ENCODE measurements at regions not wholly inside any gene's neighbourhood (a gene's known extent, or its start where the extent isn't known, plus 50 kb on each side); places are given as distances from the start of the nearest gene placed in this dataset.

DNA sequence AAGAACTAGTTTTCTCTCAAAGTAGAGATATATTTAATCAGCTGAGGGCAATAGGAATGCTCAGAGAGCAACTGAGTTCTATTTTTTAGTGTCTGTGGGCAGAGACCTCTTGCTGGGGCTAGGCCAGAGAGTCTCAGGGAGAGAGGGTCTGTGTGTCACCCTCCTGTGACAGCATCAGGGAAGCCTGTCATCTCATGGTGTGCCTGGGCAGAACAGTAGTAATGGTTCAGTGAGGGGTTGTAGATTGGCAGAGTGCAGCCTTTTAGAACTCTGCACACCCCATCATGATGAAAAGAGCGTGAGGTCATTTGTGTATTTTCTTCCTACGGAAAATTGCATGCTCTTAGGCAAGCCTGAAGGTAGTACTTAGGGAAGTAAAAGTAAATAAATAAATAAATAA, 1396.5 kb upstream of the AGA start:
- no peaks in the 10 kb centered on the region for H3K79me2 ChIP-seq (ENCODE audit: low read length)
- no peaks in the 10 kb centered on the region for H3K36me3 ChIP-seq (ENCODE audit: insufficient read depth, low read length)
- no peaks in the 10 kb centered on the region for H3K27me3 ChIP-seq (ENCODE audit: low read length)
- no peaks in the 10 kb centered on the region for H3K9me2 ChIP-seq (replicated peaks; ENCODE audit: insufficient read depth, low read length)
- H3K9me3 ChIP-seq (ENCODE audit: low read length), result no peaks in the 10 kb centered on the region
- no peak overlapping the region for H3K4me2 ChIP-seq (ENCODE audit: low read depth, low read length, poor library complexity, severe bottlenecking)
- H2AFZ ChIP-seq (ENCODE audit: low read length), result no peak overlapping the region
- DNase-seq, result no peak
- H3K4me1 ChIP-seq (ENCODE audit: low read length), result no peaks in the 10 kb centered on the region
- no peak overlapping the region for H3K4me3 ChIP-seq (ENCODE audit: low read length)
- H3K27ac ChIP-seq (ENCODE audit: low read length), result no peak overlapping the region
- no peaks in the 10 kb centered on the region for H4K20me1 ChIP-seq (ENCODE audit: insufficient read depth, low read depth, low read length)
- no peak overlapping the region for H3K9ac ChIP-seq (ENCODE audit: low read length)

DNA sequence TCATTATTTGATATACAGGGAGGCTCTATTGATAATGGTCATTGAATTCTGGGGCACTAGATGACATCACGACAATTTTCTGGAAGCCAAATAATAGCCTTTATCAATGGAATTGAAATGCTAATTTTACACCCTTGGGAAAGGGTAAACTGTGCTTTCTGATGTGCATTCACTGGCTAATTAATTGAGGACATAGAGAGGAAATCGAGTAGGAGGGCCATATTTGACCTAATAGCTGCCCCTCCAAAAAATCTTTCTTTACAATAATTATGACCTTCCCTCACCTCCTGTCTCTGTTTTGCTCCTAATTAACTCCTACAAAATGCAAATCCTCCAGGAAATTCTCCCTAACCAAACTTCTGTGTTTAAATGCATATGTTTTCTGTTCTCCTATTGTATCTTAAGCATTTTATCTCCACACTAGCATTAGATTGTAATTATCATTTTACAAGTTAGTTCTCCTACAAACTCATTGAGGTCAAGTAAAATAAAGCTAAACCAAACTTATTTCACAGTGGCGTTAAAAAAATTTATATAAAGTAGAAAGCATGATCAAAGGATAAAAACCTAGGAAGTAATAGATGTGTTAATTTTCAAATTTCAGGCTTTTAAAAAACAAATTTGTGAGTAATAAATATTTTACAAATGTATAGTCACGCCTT, 1414.0 kb upstream of the AGA start:
- Histone ChIP-seq H3K9me3 (ENCODE audit: low read length) (no peaks in the 10 kb centered on the region), H3K36me3 (ENCODE audit: insufficient read depth, low read length) (no peaks in the 10 kb centered on the region), H3K4me1 (ENCODE audit: low read length) (no peaks in the 10 kb centered on the region), H3K27ac (ENCODE audit: low read length) (no peak overlapping the region), H3K79me2 (ENCODE audit: low read length) (no peaks in the 10 kb centered on the region), H3K4me2 (ENCODE audit: low read depth, low read length, poor library complexity, severe bottlenecking) (no peak overlapping the region), H4K20me1 (ENCODE audit: insufficient read depth, low read depth, low read length) (no peaks in the 10 kb centered on the region), H2AFZ (ENCODE audit: low read length) (no peak overlapping the region), H3K27me3 (ENCODE audit: low read length) (no peaks in the 10 kb centered on the region), H3K9ac (ENCODE audit: low read length) (no peak overlapping the region), H3K9me2 (replicated peaks; ENCODE audit: insufficient read depth, low read length) (no peaks in the 10 kb centered on the region), H3K4me3 (ENCODE audit: low read length) (no peak overlapping the region)
- DNase-seq, result no peak

DNA sequence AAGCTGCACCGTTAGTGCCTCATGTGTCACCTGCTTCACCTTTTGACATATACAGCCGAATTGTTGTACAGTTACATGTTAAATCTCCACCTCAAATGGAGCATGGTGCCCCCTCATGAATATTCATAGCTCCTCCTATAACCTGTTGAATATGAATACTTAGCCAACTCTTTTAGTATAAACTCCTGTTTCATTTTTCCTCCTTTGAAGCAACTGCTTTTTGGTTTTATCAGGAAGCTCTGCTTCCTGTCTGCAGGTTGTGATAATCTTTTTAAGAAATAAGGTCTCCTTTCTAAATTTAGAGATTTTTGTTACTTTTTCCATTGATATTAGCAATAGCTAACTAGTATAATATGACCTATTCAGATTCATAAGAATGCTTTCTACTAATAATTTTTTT, 1429.2 kb upstream of the AGA start:
- H3K36me3 ChIP-seq (ENCODE audit: insufficient read depth, low read length), result no peaks in the 10 kb centered on the region
- no peak for DNase-seq
- no peaks in the 10 kb centered on the region for H3K4me1 ChIP-seq (ENCODE audit: low read length)
- H3K27me3 ChIP-seq (ENCODE audit: low read length), result no peaks in the 10 kb centered on the region
- no peaks in the 10 kb centered on the region for H3K9me3 ChIP-seq (ENCODE audit: low read length)
- no peaks in the 10 kb centered on the region for H3K9me2 ChIP-seq (replicated peaks; ENCODE audit: insufficient read depth, low read length)
- H3K4me3 ChIP-seq (ENCODE audit: low read length), result no peak overlapping the region
- H4K20me1 ChIP-seq (ENCODE audit: insufficient read depth, low read depth, low read length), result no peaks in the 10 kb centered on the region
- no peak overlapping the region for H3K27ac ChIP-seq (ENCODE audit: low read length)
- H2AFZ ChIP-seq (ENCODE audit: low read length), result no peak overlapping the region
- no peak overlapping the region for H3K4me2 ChIP-seq (ENCODE audit: low read depth, low read length, poor library complexity, severe bottlenecking)
- no peaks in the 10 kb centered on the region for H3K79me2 ChIP-seq (ENCODE audit: low read length)
- no peak overlapping the region for H3K9ac ChIP-seq (ENCODE audit: low read length)

- Histone ChIP-seq H4K20me1 (ENCODE audit: insufficient read depth, low read depth, low read length) (no peaks in the 10 kb centered on the region), H3K9me3 (ENCODE audit: low read length) (no peaks in the 10 kb centered on the region), H3K4me1 (ENCODE audit: low read length) (no peaks in the 10 kb centered on the region), H3K9ac (ENCODE audit: low read length) (no peak overlapping the region), H2AFZ (ENCODE audit: low read length) (no peak overlapping the region), H3K27ac (ENCODE audit: low read length) (no peak overlapping the region), H3K27me3 (ENCODE audit: low read length) (no peaks in the 10 kb centered on the region), H3K4me2 (ENCODE audit: low read depth, low read length, poor library complexity, severe bottlenecking) (no peak overlapping the region), H3K79me2 (ENCODE audit: low read length) (no peaks in the 10 kb centered on the region), H3K4me3 (ENCODE audit: low read length) (no peak overlapping the region), H3K9me2 (replicated peaks; ENCODE audit: insufficient read depth, low read length) (no peaks in the 10 kb centered on the region), H3K36me3 (ENCODE audit: insufficient read depth, low read length) (no peaks in the 10 kb centered on the region)
- no peak for DNase-seq
Observed at GRCh38 chr4:178881937-178882336, 1439.7 kb upstream of the AGA start.

DNA sequence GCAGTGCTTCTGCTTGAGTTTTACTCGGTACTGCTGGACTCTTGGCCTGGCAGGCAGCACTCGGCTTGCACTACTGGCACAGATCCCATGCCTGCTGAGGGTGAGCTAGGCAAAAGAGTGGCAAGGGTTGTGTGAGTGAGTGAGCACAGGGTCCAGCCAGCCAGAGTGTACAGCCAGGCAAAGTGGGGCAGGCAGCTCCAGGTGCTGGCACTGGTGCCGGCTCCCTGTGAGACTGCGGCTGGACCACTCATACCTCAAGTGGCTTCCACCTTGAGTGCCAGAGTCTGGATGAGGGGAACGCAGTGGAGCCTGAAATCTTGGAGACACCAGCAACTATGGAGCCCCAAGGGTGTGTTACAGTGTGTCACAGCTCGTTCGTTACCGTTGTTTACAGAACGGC, 1451.9 kb upstream of the AGA start:
- no peak overlapping the region for H3K4me2 ChIP-seq (ENCODE audit: low read depth, low read length, poor library complexity, severe bottlenecking)
- H3K27me3 ChIP-seq (ENCODE audit: low read length), result no peaks in the 10 kb centered on the region
- no peaks in the 10 kb centered on the region for H3K36me3 ChIP-seq (ENCODE audit: insufficient read depth, low read length)
- H3K9me3 ChIP-seq (ENCODE audit: low read length), result no peaks in the 10 kb centered on the region
- H3K9me2 ChIP-seq (replicated peaks; ENCODE audit: insufficient read depth, low read length), result no peaks in the 10 kb centered on the region
- no peaks in the 10 kb centered on the region for H3K4me1 ChIP-seq (ENCODE audit: low read length)
- no peak overlapping the region for H2AFZ ChIP-seq (ENCODE audit: low read length)
- DNase-seq, result no peak
- H3K27ac ChIP-seq (ENCODE audit: low read length), result no peak overlapping the region
- H3K4me3 ChIP-seq (ENCODE audit: low read length), result no peak overlapping the region
- H4K20me1 ChIP-seq (ENCODE audit: insufficient read depth, low read depth, low read length), result no peaks in the 10 kb centered on the region
- no peak overlapping the region for H3K9ac ChIP-seq (ENCODE audit: low read length)
- H3K79me2 ChIP-seq (ENCODE audit: low read length), result no peaks in the 10 kb centered on the region

- Histone ChIP-seq H3K9me3 (ENCODE audit: low read length) (no peaks in the 10 kb centered on the region), H3K4me2 (ENCODE audit: low read depth, low read length, poor library complexity, severe bottlenecking) (no peak overlapping the region), H3K27ac (ENCODE audit: low read length) (no peak overlapping the region), H3K4me1 (ENCODE audit: low read length) (no peaks in the 10 kb centered on the region), H3K9ac (ENCODE audit: low read length) (no peak overlapping the region), H3K9me2 (replicated peaks; ENCODE audit: insufficient read depth, low read length) (no peaks in the 10 kb centered on the region), H3K27me3 (ENCODE audit: low read length) (no peaks in the 10 kb centered on the region), H4K20me1 (ENCODE audit: insufficient read depth, low read depth, low read length) (no peaks in the 10 kb centered on the region), H2AFZ (ENCODE audit: low read length) (no peak overlapping the region), H3K4me3 (ENCODE audit: low read length) (no peak overlapping the region), H3K79me2 (ENCODE audit: low read length) (no peaks in the 10 kb centered on the region), H3K36me3 (ENCODE audit: insufficient read depth, low read length) (no peaks in the 10 kb centered on the region)
- no peak for DNase-seq
Observed at GRCh38 chr4:178899084-178899483, 1456.8 kb upstream of the AGA start.

DNA sequence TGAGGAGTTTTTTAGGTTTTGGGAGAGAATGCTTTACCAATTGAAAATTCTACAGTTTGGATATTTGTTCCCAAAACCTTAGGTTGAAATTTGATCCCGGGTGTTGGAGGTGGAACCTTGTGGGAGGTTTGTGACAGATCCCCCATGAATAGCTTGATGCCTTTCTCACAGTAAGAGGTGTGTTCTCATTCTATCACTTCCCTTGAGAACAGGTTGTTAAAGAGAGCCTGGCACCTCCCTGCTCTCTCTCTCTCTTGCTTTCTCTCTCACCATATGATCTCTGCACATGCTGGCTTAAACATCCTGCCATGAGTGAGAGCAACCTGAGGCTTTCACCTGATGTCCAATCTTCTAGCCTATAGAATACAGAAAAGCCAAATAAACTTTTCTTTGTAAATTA, 1475.5 kb upstream of the AGA start:
- Histone ChIP-seq H3K4me1 (ENCODE audit: low read length) (no peaks in the 10 kb centered on the region), H3K4me2 (ENCODE audit: low read depth, low read length, poor library complexity, severe bottlenecking) (no peak overlapping the region), H3K36me3 (ENCODE audit: insufficient read depth, low read length) (no peaks in the 10 kb centered on the region), H3K9me2 (replicated peaks; ENCODE audit: insufficient read depth, low read length) (no peaks in the 10 kb centered on the region), H3K79me2 (ENCODE audit: low read length) (no peaks in the 10 kb centered on the region), H3K27me3 (ENCODE audit: low read length) (no peaks in the 10 kb centered on the region), H4K20me1 (ENCODE audit: insufficient read depth, low read depth, low read length) (no peaks in the 10 kb centered on the region), H3K27ac (ENCODE audit: low read length) (no peak overlapping the region), H3K4me3 (ENCODE audit: low read length) (no peak overlapping the region), H2AFZ (ENCODE audit: low read length) (no peak overlapping the region), H3K9me3 (ENCODE audit: low read length) (no peaks in the 10 kb centered on the region), H3K9ac (ENCODE audit: low read length) (no peak overlapping the region)
- DNase-seq, result no peak

DNA sequence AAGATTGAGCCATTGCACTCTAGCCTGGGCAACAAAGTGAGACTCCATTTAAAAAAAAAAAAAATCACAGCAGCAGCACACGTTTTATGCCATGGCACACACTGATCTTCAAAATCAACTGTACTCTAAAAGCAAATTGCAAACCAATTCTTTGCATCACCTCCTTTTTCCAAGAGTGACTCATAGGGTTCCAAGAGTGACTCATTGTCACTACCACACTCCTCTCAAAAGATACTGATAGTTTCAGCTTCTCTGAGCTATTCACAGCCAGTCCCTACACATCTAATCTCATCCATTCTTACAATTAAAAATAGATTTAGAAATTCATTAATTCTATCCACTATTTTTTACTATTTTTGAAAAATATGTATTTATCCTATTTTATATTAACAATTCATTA, 1494.9 kb upstream of the AGA start:
- Histone ChIP-seq H3K9ac (ENCODE audit: low read length) (no peak overlapping the region), H4K20me1 (ENCODE audit: insufficient read depth, low read depth, low read length) (no peaks in the 10 kb centered on the region), H3K4me2 (ENCODE audit: low read depth, low read length, poor library complexity, severe bottlenecking) (no peak overlapping the region), H3K9me3 (ENCODE audit: low read length) (no peaks in the 10 kb centered on the region), H3K79me2 (ENCODE audit: low read length) (no peaks in the 10 kb centered on the region), H3K9me2 (replicated peaks; ENCODE audit: insufficient read depth, low read length) (no peaks in the 10 kb centered on the region), H2AFZ (ENCODE audit: low read length) (no peak overlapping the region), H3K27ac (ENCODE audit: low read length) (no peak overlapping the region), H3K4me1 (ENCODE audit: low read length) (no peaks in the 10 kb centered on the region), H3K27me3 (ENCODE audit: low read length) (no peaks in the 10 kb centered on the region), H3K36me3 (ENCODE audit: insufficient read depth, low read length) (no peaks in the 10 kb centered on the region), H3K4me3 (ENCODE audit: low read length) (no peak overlapping the region)
- no peak for DNase-seq

- Histone ChIP-seq H3K27me3 (ENCODE audit: low read length) (no peaks in the 10 kb centered on the region), H3K79me2 (ENCODE audit: low read length) (no peaks in the 10 kb centered on the region), H3K4me3 (ENCODE audit: low read length) (no peak overlapping the region), H3K27ac (ENCODE audit: low read length) (no peak overlapping the region), H2AFZ (ENCODE audit: low read length) (no peak overlapping the region), H3K4me2 (ENCODE audit: low read depth, low read length, poor library complexity, severe bottlenecking) (no peak overlapping the region), H3K36me3 (ENCODE audit: insufficient read depth, low read length) (no peaks in the 10 kb centered on the region), H3K9me2 (replicated peaks; ENCODE audit: insufficient read depth, low read length) (no peaks in the 10 kb centered on the region), H4K20me1 (ENCODE audit: insufficient read depth, low read depth, low read length) (no peaks in the 10 kb centered on the region), H3K4me1 (ENCODE audit: low read length) (no peaks in the 10 kb centered on the region), H3K9ac (ENCODE audit: low read length) (no peak overlapping the region), H3K9me3 (ENCODE audit: low read length) (no peaks in the 10 kb centered on the region)
- no peak for DNase-seq
Observed at GRCh38 chr4:178941975-178942374, 1499.7 kb upstream of the AGA start.
